ENCODE measurements at regions not wholly inside any gene's neighbourhood (a gene's known extent, or its start where the extent isn't known, plus 50 kb on each side); places are given as distances from the start of the nearest gene placed in this dataset.

- no peaks in the 10 kb centered on the region for H3K9me2 ChIP-seq (replicated peaks; ENCODE audit: insufficient read depth, low read length)
Observed at GRCh38 chr11:110892741-110893285, 180.6 kb upstream of the ARHGAP20 start.

GRCh38 chr11:110891411-110891810, 179.2 kb upstream of the ARHGAP20 start:
- no peaks in the 10 kb centered on the region for H3K79me2 ChIP-seq (ENCODE audit: low read length)
- no peak overlapping the region for H2AFZ ChIP-seq (ENCODE audit: low read length)
- H3F3A ChIP-seq (ENCODE audit: insufficient read depth, low read length) = no peaks in the 10 kb centered on the region
- no peaks in the 10 kb centered on the region for H3K36me3 ChIP-seq (replicated peaks; ENCODE audit: insufficient read depth, low read length)
- no peaks in the 10 kb centered on the region for H3K9me3 ChIP-seq (replicated peaks; ENCODE audit: insufficient read depth, low read length)
- H3K9ac ChIP-seq (ENCODE audit: low read length) = no peak overlapping the region
- H3K4me3 ChIP-seq (ENCODE audit: low read length) = no peak overlapping the region
- no peaks in the 10 kb centered on the region for H3K27me3 ChIP-seq (replicated peaks; ENCODE audit: insufficient read depth, low read length)
- no peaks in the 10 kb centered on the region for H3K9me2 ChIP-seq (replicated peaks; ENCODE audit: insufficient read depth, low read length)
- H3K4me1 ChIP-seq (ENCODE audit: low read length) = no peaks in the 10 kb centered on the region
- no peak overlapping the region for H3K4me2 ChIP-seq (ENCODE audit: low read depth, low read length)
- H3K27ac ChIP-seq (ENCODE audit: low read length) = no peak overlapping the region
- no peak for DNase-seq
- TF ChIP-seq EZH2phosphoT487 (IDR thresholded peaks at IDR 0.05; ENCODE audit: low read length) (no peak), CTCF (IDR thresholded peaks at IDR 0.05; ENCODE audit: low read length) (no peak), EZH2 (optimal IDR thresholded peaks at IDR 0.05; ENCODE audit: low read depth, low read length) (no peak)
- no peaks in the 10 kb centered on the region for H4K20me1 ChIP-seq (ENCODE audit: insufficient read depth, low read length)

More at GRCh38 chr11:110892741-110893285, 180.6 kb upstream of the ARHGAP20 start:
- H3F3A ChIP-seq (ENCODE audit: insufficient read depth, low read length) = no peaks in the 10 kb centered on the region
- H3K4me1 ChIP-seq (ENCODE audit: low read length) = no peaks in the 10 kb centered on the region
- no peak overlapping the region for H3K27ac ChIP-seq (ENCODE audit: low read length)
- H4K20me1 ChIP-seq (ENCODE audit: insufficient read depth, low read length) = no peaks in the 10 kb centered on the region; the same call in 1 of the 2 replicates
- no peaks in the 10 kb centered on the region for H3K9me3 ChIP-seq (replicated peaks; ENCODE audit: insufficient read depth, low read length)
- no peak overlapping the region for H3K4me3 ChIP-seq (ENCODE audit: low read length)
- no peaks in the 10 kb centered on the region for H3K36me3 ChIP-seq (replicated peaks; ENCODE audit: insufficient read depth, low read length)
- H2AFZ ChIP-seq (ENCODE audit: low read length) = no peak overlapping the region
- no peak overlapping the region for H3K9ac ChIP-seq (ENCODE audit: low read length)
- no peaks in the 10 kb centered on the region for H3K27me3 ChIP-seq (replicated peaks; ENCODE audit: insufficient read depth, low read length)
- no peaks in the 10 kb centered on the region for H3K79me2 ChIP-seq (ENCODE audit: low read length)
- TF ChIP-seq CTCF (IDR thresholded peaks at IDR 0.05; ENCODE audit: low read length) = no peak
- TF ChIP-seq EZH2 (optimal IDR thresholded peaks at IDR 0.05; ENCODE audit: low read depth, low read length) = no peak
- no peak for TF ChIP-seq EZH2phosphoT487 (IDR thresholded peaks at IDR 0.05; ENCODE audit: low read length)
- no peak overlapping the region for H3K4me2 ChIP-seq (ENCODE audit: low read depth, low read length)
- no peak for DNase-seq

GRCh38 chr11:110890995-110891394, 178.8 kb upstream of the ARHGAP20 start:
- H3K79me2 ChIP-seq (ENCODE audit: low read length) = no peaks in the 10 kb centered on the region
- no peak overlapping the region for H3K4me3 ChIP-seq (ENCODE audit: low read length)
- H2AFZ ChIP-seq (ENCODE audit: low read length) = no peak overlapping the region
- H3K4me2 ChIP-seq (ENCODE audit: low read depth, low read length) = no peak overlapping the region
- H3K9me3 ChIP-seq (replicated peaks; ENCODE audit: insufficient read depth, low read length) = no peaks in the 10 kb centered on the region
- no peaks in the 10 kb centered on the region for H4K20me1 ChIP-seq (ENCODE audit: insufficient read depth, low read length)
- TF ChIP-seq EZH2 (optimal IDR thresholded peaks at IDR 0.05; ENCODE audit: low read depth, low read length) = no peak
- no peak for TF ChIP-seq EZH2phosphoT487 (IDR thresholded peaks at IDR 0.05; ENCODE audit: low read length)
- TF ChIP-seq CTCF (IDR thresholded peaks at IDR 0.05; ENCODE audit: low read length) = no peak
- no peak overlapping the region for H3K27ac ChIP-seq (ENCODE audit: low read length)
- no peaks in the 10 kb centered on the region for H3K36me3 ChIP-seq (replicated peaks; ENCODE audit: insufficient read depth, low read length)
- no peak for DNase-seq
- no peaks in the 10 kb centered on the region for H3K27me3 ChIP-seq (replicated peaks; ENCODE audit: insufficient read depth, low read length)
- no peaks in the 10 kb centered on the region for H3F3A ChIP-seq (ENCODE audit: insufficient read depth, low read length)
- H3K9ac ChIP-seq (ENCODE audit: low read length) = no peak overlapping the region
- H3K4me1 ChIP-seq (ENCODE audit: low read length) = no peaks in the 10 kb centered on the region
- H3K9me2 ChIP-seq (replicated peaks; ENCODE audit: insufficient read depth, low read length) = no peaks in the 10 kb centered on the region

Measured in MM.1S (cell line).